GM12878 (cell line): ENCODE measurements at regions not wholly inside any gene's neighbourhood (a gene's known extent, or its start where the extent isn't known, plus 50 kb on each side); places are given as distances from the start of the nearest gene placed in this dataset.

ENCODE experiments used
- ATAC-seq: fragments of 200-7000 bp; cut with Tn5 transposase; 3 replicates; pipeline ENCODE4 v1.9.1; 2020; ENCODE audit warnings: mild to moderate bottlenecking, moderate library complexity
- BruUV-seq: library from RNA; stranded (reverse); fragments of 400-500 nt; replicated peaks from 2 replicates; lab custom pipeline; 2021; lab: Mats Ljungman, UMichigan
- CTCF ChIA-PET: fragments of 300-600 bp; sonication (Branson Sonifier 250); formaldehyde crosslinking; extraction: SDS; loops from one replicate; lab custom pipeline; 2021; ENCODE audit warnings: inconsistent platforms; lab: Yijun Ruan, JAX
- POLR2A ChIA-PET: fragments of 350-600 bp; formaldehyde crosslinking; extraction: SDS; loops from one replicate; lab custom pipeline; 2021; ENCODE audit warnings: inconsistent platforms; lab: Charles Lee
- RAD21 ChIA-PET: fragments of 300-600 bp; sonication (Branson Sonifier 250); formaldehyde crosslinking; loops from one replicate; lab custom pipeline; 2023; ENCODE audit warnings: antibody characterized with exemption; ENCODE audit not compliant: unreplicated experiment; lab: Charles Lee
- SMC1A ChIA-PET: fragments of 300-600 bp; sonication (Branson Sonifier 250); formaldehyde crosslinking; loops from one replicate; lab custom pipeline; 2023; ENCODE audit not compliant: unreplicated experiment, uncharacterized antibody; lab: Charles Lee
- DNase-seq: peaks from one replicate; pipeline ENCODE4 v3.0.0-alpha.2; 2011; ENCODE audit warnings: low read depth, low spot score
- FAIRE-seq: peaks from 3 replicates; lab custom pipeline; 2011; peaks lifted over from hg19 to GRCh38; lab: Jason Lieb, UNC
- H2AFZ ChIP-seq: 2 replicates; pipeline ENCODE4 v1.6.0; 2011; ENCODE audit warnings: low read depth, low read length, control low read depth; ENCODE audit not compliant: control insufficient read depth
- H3K27ac ChIP-seq: 2 replicates; pipeline ENCODE4 v1.5.1; 2011; ENCODE audit warnings: control low read depth; ENCODE audit not compliant: control insufficient read depth, insufficient read depth
- H3K27me3 ChIP-seq, 2 experiments: replicated peaks in 1 of 2; 2 replicates each; pipeline versions ENCODE4 v1.6.0 to v1.6.1; 2011; ENCODE audit warnings: low read length in 1 of 2; ENCODE audit not compliant: control insufficient read depth in 2 of 2, insufficient read depth in 2 of 2
- H3K36me3 ChIP-seq, 2 experiments: 2 replicates each; pipeline ENCODE4 v1.5.1; 2011; ENCODE audit warnings: low read length in 1 of 2; ENCODE audit not compliant: control insufficient read depth in 2 of 2, insufficient read depth in 2 of 2
- H3K4me1 ChIP-seq: 2 replicates; pipeline ENCODE4 v1.6.1; 2011; ENCODE audit warnings: mild to moderate bottlenecking, low read length, moderate library complexity, mixed read lengths; ENCODE audit not compliant: control insufficient read depth, insufficient read depth
- H3K4me2 ChIP-seq: 2 replicates; pipeline ENCODE4 v1.6.0; 2011; ENCODE audit warnings: control low read depth; ENCODE audit not compliant: control insufficient read depth, insufficient read depth
- H3K4me3 ChIP-seq: fragments of 200-600 bp; sonication (generic); 2 replicates; pipeline ENCODE4 v1.5.1; 2016
- H3K79me2 ChIP-seq: 2 replicates; pipeline ENCODE4 v1.6.0; 2011; ENCODE audit warnings: low read length; ENCODE audit not compliant: control insufficient read depth, insufficient read depth
- H3K9ac ChIP-seq: 2 replicates; pipeline ENCODE4 v1.8.0; 2011; ENCODE audit warnings: low read length, control low read depth, mixed read lengths; ENCODE audit not compliant: control insufficient read depth, insufficient read depth
- H3K9me3 ChIP-seq: replicated peaks from 3 replicates; pipeline ENCODE4 v1.5.1; 2011; ENCODE audit warnings: mild to moderate bottlenecking, low read length; ENCODE audit not compliant: control insufficient read depth, insufficient read depth
- H4K20me1 ChIP-seq: 2 replicates; pipeline ENCODE4 v1.6.0; 2011; ENCODE audit not compliant: control insufficient read depth, insufficient read depth
- CHD1 ChIP-seq: IDR thresholded peaks from 2 replicates; pipeline ENCODE4 v1.6.1; 2012; ENCODE audit warnings: low read depth, low read length, improper control_type of control experiment
- DPF2 ChIP-seq: fragments of 450-650 bp; IDR thresholded peaks from 2 replicates; pipeline ENCODE4 v1.6.1; 2017; ENCODE audit warnings: mild to moderate bottlenecking
- FOXM1 ChIP-seq: IDR thresholded peaks from 2 replicates; pipeline ENCODE4 v1.6.1; 2012; ENCODE audit warnings: low read depth, mild to moderate bottlenecking, inconsistent platforms, low read length, moderate library complexity
- GATAD2B ChIP-seq: fragments of 450-650 bp; conservative IDR thresholded peaks from 2 replicates; pipeline ENCODE4 v1.6.1; 2017; ENCODE audit warnings: low read depth, mild to moderate bottlenecking, moderate library complexity
- MTA3 ChIP-seq: IDR thresholded peaks from 2 replicates; pipeline ENCODE4 v1.6.1; 2012; ENCODE audit warnings: low read length, inconsistent platforms, borderline replicate concordance
- MYB ChIP-seq: fragments of 150-350 bp; IDR thresholded peaks from 2 replicates; pipeline ENCODE4 v1.6.1; 2014; ENCODE audit warnings: mild to moderate bottlenecking, low read depth, low read length, borderline replicate concordance
- RB1 ChIP-seq: fragments of 450-650 bp; formaldehyde crosslinking; IDR thresholded peaks from 2 replicates; pipeline ENCODE4 v1.6.1; 2017; ENCODE audit warnings: mild to moderate bottlenecking, borderline replicate concordance
- RCOR1 ChIP-seq: conservative IDR thresholded peaks from 2 replicates; pipeline ENCODE4 v1.6.1; 2012; ENCODE audit warnings: low read depth, low read length, improper control_type of control experiment
- TCF12 ChIP-seq: IDR thresholded peaks from 2 replicates; pipeline ENCODE4 v1.6.1; 2011; ENCODE audit warnings: low read depth, mild to moderate bottlenecking, low read length
- WGBS: methylation state at CpG from one replicate; pipeline ENCODE4 v1.1.6; 2016; ENCODE audit warnings: low lambda C conversion rate; ENCODE audit not compliant: insufficient replicate concordance, insufficient coverage; ENCODE audit errors: missing lambda C conversion rate; 5-methylcytosine and 5-hydroxymethylcytosine counted together
- in situ Hi-C: fragments of 300-500 bp; cut with MboI; formaldehyde crosslinking; loops from 9 replicates; pipeline ENCODE4 v1.14.3; 2018; ENCODE audit warnings: mixed read lengths
- intact Hi-C: fragments of 100-400 bp; cut with micrococcal nuclease; formaldehyde crosslinking; loops from one replicate; pipeline ENCODE4 v1.14.2; 2022; ENCODE audit not compliant: unreplicated experiment
- TF ChIP-seq, protein P1 (sequence below): IDR thresholded peaks from 2 replicates; pipeline ENCODE4 v1.6.1; 2011; ENCODE audit warnings: borderline replicate concordance, low read depth, mild to moderate bottlenecking, moderate library complexity, low read length; ENCODE audit not compliant: insufficient read depth, poor library complexity, severe bottlenecking
- TF ChIP-seq, protein P2 (sequence below): IDR thresholded peaks from 2 replicates; pipeline ENCODE4 v1.6.1; 2012; ENCODE audit warnings: mild to moderate bottlenecking, low read depth, low read length
- TF ChIP-seq, protein P3 (sequence below): fragments of 450-650 bp; IDR thresholded peaks from 2 replicates; pipeline ENCODE4 v1.6.1; 2017; ENCODE audit warnings: mild to moderate bottlenecking, low read depth, inconsistent platforms; ENCODE audit not compliant: poor library complexity, severe bottlenecking

DNA sequence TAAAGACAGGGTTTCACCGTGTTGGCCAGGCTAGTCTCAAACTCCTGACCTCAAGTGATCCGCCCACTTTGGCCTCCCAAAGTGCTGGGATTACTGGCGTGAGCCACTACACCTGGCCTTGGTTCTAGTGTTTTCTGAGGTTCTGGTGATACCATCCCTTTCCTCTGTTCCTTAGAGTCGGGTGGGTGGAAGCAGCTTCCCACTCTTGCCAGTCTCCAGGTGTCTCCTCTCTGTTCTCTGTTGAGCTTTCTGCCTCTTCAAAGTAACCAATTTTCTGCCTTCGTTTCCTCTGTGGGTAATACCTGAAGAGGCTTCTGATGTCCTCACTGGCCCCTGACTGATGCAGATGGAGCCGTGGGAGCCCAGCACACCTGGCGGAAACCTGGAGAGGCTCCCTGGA is 53.4 kb upstream of the LHX5 start:
- no peak for ATAC-seq
- no peak for DNase-seq
- ChIA-PET POLR2A (no interaction called here), RAD21 (no interaction called here), CTCF (no interaction called here)
- Histone ChIP-seq H3K36me3 (no peaks in the 10 kb centered on the region), H2AFZ (no peak overlapping the region), H3K4me1 (no peaks in the 10 kb centered on the region), H3K9me3 (no peaks in the 10 kb centered on the region), H3K79me2 (no peaks in the 10 kb centered on the region), H3K27me3 (peaks cover 3 to 5% of the 10 kb centered on the region in 2 experiments; a peak in 3 of 4 replicates)
- intact Hi-C loops = no loop called here
- BruUV-seq = no TSS peak
- 10% methylated on average over 7 of the region's 7 CpGs for WGBS
- no peak for FAIRE-seq
- TF ChIP-seq MYB = no peak
- TF ChIP-seq, protein P1, sequence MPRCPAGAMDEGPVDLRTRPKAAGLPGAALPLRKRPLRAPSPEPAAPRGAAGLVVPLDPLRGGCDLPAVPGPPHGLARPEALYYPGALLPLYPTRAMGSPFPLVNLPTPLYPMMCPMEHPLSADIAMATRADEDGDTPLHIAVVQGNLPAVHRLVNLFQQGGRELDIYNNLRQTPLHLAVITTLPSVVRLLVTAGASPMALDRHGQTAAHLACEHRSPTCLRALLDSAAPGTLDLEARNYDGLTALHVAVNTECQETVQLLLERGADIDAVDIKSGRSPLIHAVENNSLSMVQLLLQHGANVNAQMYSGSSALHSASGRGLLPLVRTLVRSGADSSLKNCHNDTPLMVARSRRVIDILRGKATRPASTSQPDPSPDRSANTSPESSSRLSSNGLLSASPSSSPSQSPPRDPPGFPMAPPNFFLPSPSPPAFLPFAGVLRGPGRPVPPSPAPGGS = no peak
- no peak for TF ChIP-seq MTA3
- no peak for TF ChIP-seq RCOR1
- TF ChIP-seq FOXM1 = no peak
- TF ChIP-seq, all 136 proteins: peak for 0
- SMC1A ChIA-PET = no interaction called here
- in situ Hi-C loops = no loop called here
- Histone ChIP-seq H4K20me1 (no peaks in the 10 kb centered on the region), H3K9ac (no peak overlapping the region), H3K4me2 (no peak overlapping the region), H3K27ac (no peak overlapping the region), H3K4me3 (no peak overlapping the region)

DNA sequence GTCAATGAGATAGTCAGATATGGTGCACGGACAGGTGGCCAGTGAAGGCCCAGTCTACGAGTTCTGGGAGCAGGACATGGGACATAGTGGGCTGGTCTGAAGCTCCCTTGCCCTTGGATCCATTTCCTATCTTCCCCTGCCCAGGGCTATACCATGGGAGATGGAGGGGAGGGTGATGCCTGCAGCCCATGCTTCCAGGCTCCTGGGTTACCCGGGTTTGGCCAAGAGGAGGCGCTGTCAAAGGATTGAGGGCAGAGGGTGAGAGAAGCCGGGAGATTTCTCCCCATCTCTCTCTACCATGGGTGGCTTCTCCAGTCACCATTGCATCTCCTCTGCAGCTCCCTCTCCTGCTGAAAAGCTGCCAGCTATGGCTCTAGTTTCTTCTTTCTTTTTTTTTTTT is 52.8 kb upstream of the LHX5 start:
- Histone ChIP-seq H3K9me3 (no peaks in the 10 kb centered on the region), H3K4me3 (no peak overlapping the region), H3K4me1 (no peaks in the 10 kb centered on the region), H3K4me2 (no peak overlapping the region), H2AFZ (no peak overlapping the region), H3K36me3 (no peaks in the 10 kb centered on the region), H3K27ac (no peak overlapping the region), H3K79me2 (no peaks in the 10 kb centered on the region), H4K20me1 (no peaks in the 10 kb centered on the region), H3K27me3 (peaks cover 3 to 5% of the 10 kb centered on the region in 2 experiments; a peak in 3 of 4 replicates), H3K9ac (no peak overlapping the region)
- RAD21 ChIA-PET = no interaction called here
- intact Hi-C loops (no loop called here), in situ Hi-C loops (no loop called here)
- POLR2A ChIA-PET = interaction anchor here (0.6 kb wide), 1 partner anchor 31 kb away, joined by 3 read pairs; no protein-coding TSS in a partner anchor
- FAIRE-seq (no peak), ATAC-seq (no peak), DNase-seq (no peak)
- BruUV-seq = no TSS peak
- CTCF ChIA-PET = no interaction called here
- SMC1A ChIA-PET = no interaction called here
- TF ChIP-seq GATAD2B (no peak), RB1 (no peak), TCF12 (no peak), CHD1 (no peak), DPF2 (no peak)
- TF ChIP-seq, protein P2, sequence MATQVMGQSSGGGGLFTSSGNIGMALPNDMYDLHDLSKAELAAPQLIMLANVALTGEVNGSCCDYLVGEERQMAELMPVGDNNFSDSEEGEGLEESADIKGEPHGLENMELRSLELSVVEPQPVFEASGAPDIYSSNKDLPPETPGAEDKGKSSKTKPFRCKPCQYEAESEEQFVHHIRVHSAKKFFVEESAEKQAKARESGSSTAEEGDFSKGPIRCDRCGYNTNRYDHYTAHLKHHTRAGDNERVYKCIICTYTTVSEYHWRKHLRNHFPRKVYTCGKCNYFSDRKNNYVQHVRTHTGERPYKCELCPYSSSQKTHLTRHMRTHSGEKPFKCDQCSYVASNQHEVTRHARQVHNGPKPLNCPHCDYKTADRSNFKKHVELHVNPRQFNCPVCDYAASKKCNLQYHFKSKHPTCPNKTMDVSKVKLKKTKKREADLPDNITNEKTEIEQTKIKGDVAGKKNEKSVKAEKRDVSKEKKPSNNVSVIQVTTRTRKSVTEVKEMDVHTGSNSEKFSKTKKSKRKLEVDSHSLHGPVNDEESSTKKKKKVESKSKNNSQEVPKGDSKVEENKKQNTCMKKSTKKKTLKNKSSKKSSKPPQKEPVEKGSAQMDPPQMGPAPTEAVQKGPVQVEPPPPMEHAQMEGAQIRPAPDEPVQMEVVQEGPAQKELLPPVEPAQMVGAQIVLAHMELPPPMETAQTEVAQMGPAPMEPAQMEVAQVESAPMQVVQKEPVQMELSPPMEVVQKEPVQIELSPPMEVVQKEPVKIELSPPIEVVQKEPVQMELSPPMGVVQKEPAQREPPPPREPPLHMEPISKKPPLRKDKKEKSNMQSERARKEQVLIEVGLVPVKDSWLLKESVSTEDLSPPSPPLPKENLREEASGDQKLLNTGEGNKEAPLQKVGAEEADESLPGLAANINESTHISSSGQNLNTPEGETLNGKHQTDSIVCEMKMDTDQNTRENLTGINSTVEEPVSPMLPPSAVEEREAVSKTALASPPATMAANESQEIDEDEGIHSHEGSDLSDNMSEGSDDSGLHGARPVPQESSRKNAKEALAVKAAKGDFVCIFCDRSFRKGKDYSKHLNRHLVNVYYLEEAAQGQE = no peak
- TF ChIP-seq, protein P3, sequence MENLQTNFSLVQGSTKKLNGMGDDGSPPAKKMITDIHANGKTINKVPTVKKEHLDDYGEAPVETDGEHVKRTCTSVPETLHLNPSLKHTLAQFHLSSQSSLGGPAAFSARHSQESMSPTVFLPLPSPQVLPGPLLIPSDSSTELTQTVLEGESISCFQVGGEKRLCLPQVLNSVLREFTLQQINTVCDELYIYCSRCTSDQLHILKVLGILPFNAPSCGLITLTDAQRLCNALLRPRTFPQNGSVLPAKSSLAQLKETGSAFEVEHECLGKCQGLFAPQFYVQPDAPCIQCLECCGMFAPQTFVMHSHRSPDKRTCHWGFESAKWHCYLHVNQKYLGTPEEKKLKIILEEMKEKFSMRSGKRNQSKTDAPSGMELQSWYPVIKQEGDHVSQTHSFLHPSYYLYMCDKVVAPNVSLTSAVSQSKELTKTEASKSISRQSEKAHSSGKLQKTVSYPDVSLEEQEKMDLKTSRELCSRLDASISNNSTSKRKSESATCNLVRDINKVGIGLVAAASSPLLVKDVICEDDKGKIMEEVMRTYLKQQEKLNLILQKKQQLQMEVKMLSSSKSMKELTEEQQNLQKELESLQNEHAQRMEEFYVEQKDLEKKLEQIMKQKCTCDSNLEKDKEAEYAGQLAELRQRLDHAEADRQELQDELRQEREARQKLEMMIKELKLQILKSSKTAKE = no peak
- 21% methylated on average over 5 of the region's 5 CpGs for WGBS
